ENCODE measurements at regions not wholly inside any gene's neighbourhood (a gene's known extent, or its start where the extent isn't known, plus 50 kb on each side); places are given as distances from the start of the nearest gene placed in this dataset.

- Histone ChIP-seq H3K4me1 (ENCODE audit: control insufficient read depth in 4 of 4, insufficient read depth in 4 of 4, low read length in 3 of 4) (no peaks in the 10 kb centered on the region), H3K9ac (ENCODE audit: low read depth in 1 of 2, low read length in 2 of 2) (no peak overlapping the region), H3K9me3 (ENCODE audit: control insufficient read depth in 4 of 4, low read length in 3 of 4) (no peaks in the 10 kb centered on the region), H3K27me3 (ENCODE audit: control insufficient read depth in 4 of 4, insufficient read depth in 4 of 4, low read length in 3 of 4) (no peaks in the 10 kb centered on the region), H3K4me3 (ENCODE audit: low read depth in 1 of 3, low read length in 3 of 3) (no peak overlapping the region), H3K36me3 (ENCODE audit: control insufficient read depth in 4 of 4, insufficient read depth in 3 of 4, low read depth in 1 of 4, low read length in 3 of 4) (no peaks in the 10 kb centered on the region), H3K27ac (ENCODE audit: low read depth in 1 of 2, low read length in 2 of 2) (no peak overlapping the region)
- DNase-seq (ENCODE audit: low spot score) = no peak
- WGBS = 96% methylated on average over 4 of the region's 4 CpGs
- TF ChIP-seq HNF4G (IDR thresholded peaks at IDR 0.05) (no peak), RXRA (IDR thresholded peaks at IDR 0.05) (no peak), REST (IDR thresholded peaks at IDR 0.05) (no peak), FOXA1 (IDR thresholded peaks at IDR 0.05) (no peak), ZBTB33 (IDR thresholded peaks at IDR 0.05) (no peak), SP1 (IDR thresholded peaks at IDR 0.05) (no peak), ATF3 (IDR thresholded peaks at IDR 0.05) (no peak), JUND (IDR thresholded peaks at IDR 0.05) (no peak), EGR1 (IDR thresholded peaks at IDR 0.05; ENCODE audit: low read depth in 2 of 2) (no peak), HNF4A (conservative IDR thresholded peaks at IDR 0.05) (no peak), GABPA (IDR thresholded peaks at IDR 0.05 in 1 of 2, conservative IDR thresholded peaks at IDR 0.05 in 1 of 2) (no peak)
Measured at GRCh38 chr12:65546528-65546927, 268.0 kb downstream of the MSRB3 start.

GRCh38 chr12:65556676-65557437, 267.4 kb upstream of the HMGA2 start:
- no peak overlapping the region for H3K9ac ChIP-seq (ENCODE audit: low read depth in 1 of 2, low read length in 2 of 2)
- DNase-seq (ENCODE audit: low spot score) = peak; percentile 77
- 24% methylated on average over 22 of the region's 22 CpGs for WGBS
- H3K36me3 ChIP-seq (ENCODE audit: control insufficient read depth in 4 of 4, insufficient read depth in 3 of 4, low read depth in 1 of 4, low read length in 3 of 4) = no peaks in the 10 kb centered on the region
- peaks cover 0 to 5% (median 1%) of the 10 kb centered on the region in 4 donors for H3K4me1 ChIP-seq (ENCODE audit: control insufficient read depth in 4 of 4, insufficient read depth in 4 of 4, low read length in 3 of 4)
- H3K27ac ChIP-seq (ENCODE audit: low read depth in 1 of 2, low read length in 2 of 2) = no peak overlapping the region
- H3K4me3 ChIP-seq (ENCODE audit: low read depth in 1 of 3, low read length in 3 of 3) = no peak overlapping the region
- peaks cover 0 to 4% (median 0%) of the 10 kb centered on the region in 4 donors for H3K27me3 ChIP-seq (ENCODE audit: control insufficient read depth in 4 of 4, insufficient read depth in 4 of 4, low read length in 3 of 4)
- H3K9me3 ChIP-seq (ENCODE audit: control insufficient read depth in 4 of 4, low read length in 3 of 4) = no peaks in the 10 kb centered on the region
- no peak for TF ChIP-seq HNF4A (conservative IDR thresholded peaks at IDR 0.05)
- TF ChIP-seq SP1 (IDR thresholded peaks at IDR 0.05) = no peak
- no peak for TF ChIP-seq ATF3 (IDR thresholded peaks at IDR 0.05)
- TF ChIP-seq YY1 (IDR thresholded peaks at IDR 0.05) = peak; percentile 51
- peak; percentile 91 to 97 for TF ChIP-seq RAD21 (IDR thresholded peaks at IDR 0.05)
- no peak for TF ChIP-seq FOXA1 (IDR thresholded peaks at IDR 0.05)
- TF ChIP-seq RXRA (IDR thresholded peaks at IDR 0.05) = no peak
- TF ChIP-seq TAF1 (conservative IDR thresholded peaks at IDR 0.05) = no peak
- TF ChIP-seq NR2F2 (IDR thresholded peaks at IDR 0.05) = no peak
- peak; percentile 83 for TF ChIP-seq CTCF (IDR thresholded peaks at IDR 0.05; ENCODE audit: low read depth, low read length, missing input control)
- TF ChIP-seq REST (IDR thresholded peaks at IDR 0.05) = no peak
- TF ChIP-seq GABPA (IDR thresholded peaks at IDR 0.05 in 1 of 2, conservative IDR thresholded peaks at IDR 0.05 in 1 of 2) = no peak
- no peak for TF ChIP-seq EGR1 (IDR thresholded peaks at IDR 0.05; ENCODE audit: low read depth in 2 of 2)
- no peak for TF ChIP-seq MAX (IDR thresholded peaks at IDR 0.05)

Measured in liver (tissue), 8 donors.